ENCODE measurements at regions not wholly inside any gene's neighbourhood (a gene's known extent, or its start where the extent isn't known, plus 50 kb on each side); places are given as distances from the start of the nearest gene placed in this dataset.

GRCh38 chr7:88361357-88361756 is 54.7 kb upstream of the STEAP4 start:
- Mint-ChIP-seq H3K9me3 (no peaks in the 10 kb centered on the region), H3K27ac (no peak overlapping the region), H3K36me3 (no peaks in the 10 kb centered on the region), H3K4me1 (peaks cover 3% of the 10 kb centered on the region), H3K4me3 (no peak overlapping the region), H3K27me3 (no peaks in the 10 kb centered on the region)
- no peak for DNase-seq (ENCODE audit: low spot score in 2 of 2)
- no peak for ATAC-seq (ENCODE audit: low read depth)

GRCh38 chr7:88358881-88359280 is 52.2 kb upstream of the STEAP4 start:
- no peaks in the 10 kb centered on the region for H3K36me3 Mint-ChIP-seq
- DNase-seq (ENCODE audit: low spot score in 2 of 2) (no peak), ATAC-seq (ENCODE audit: low read depth) (no peak)
- no peaks in the 10 kb centered on the region for H3K9me3 Mint-ChIP-seq
- peaks cover 2% of the 10 kb centered on the region for H3K27me3 Mint-ChIP-seq
- H3K4me3 Mint-ChIP-seq: no peak overlapping the region
- no peak overlapping the region for H3K27ac Mint-ChIP-seq
- H3K4me1 Mint-ChIP-seq: peaks cover 3% of the 10 kb centered on the region

- Mint-ChIP-seq H3K9me3 (no peaks in the 10 kb centered on the region), H3K27ac (no peak overlapping the region), H3K4me1 (peaks cover 3% of the 10 kb centered on the region), H3K36me3 (no peaks in the 10 kb centered on the region), H3K27me3 (peaks cover 3% of the 10 kb centered on the region), H3K4me3 (no peak overlapping the region)
- DNase-seq (ENCODE audit: low spot score in 2 of 2) (no peak), ATAC-seq (ENCODE audit: low read depth) (no peak)
These were observed 51.8 kb upstream of the STEAP4 start for GRCh38 chr7:88358526-88358838.

GRCh38 chr7:88357781-88358525 is 51.3 kb upstream of the STEAP4 start:
- peak; percentile 44 for ATAC-seq (ENCODE audit: low read depth)

GRCh38 chr7:88357294-88357693 is 50.6 kb upstream of the STEAP4 start:
- no peak overlapping the region for H3K4me3 Mint-ChIP-seq
- ATAC-seq (ENCODE audit: low read depth) (no peak), DNase-seq (ENCODE audit: low spot score in 2 of 2) (no peak)
- peaks cover 3% of the 10 kb centered on the region for H3K4me1 Mint-ChIP-seq
- peaks cover 3% of the 10 kb centered on the region for H3K27me3 Mint-ChIP-seq
- no peak overlapping the region for H3K27ac Mint-ChIP-seq
- H3K36me3 Mint-ChIP-seq: no peaks in the 10 kb centered on the region
- H3K9me3 Mint-ChIP-seq: no peaks in the 10 kb centered on the region

More at GRCh38 chr7:88357781-88358525, 51.3 kb upstream of the STEAP4 start:
- Mint-ChIP-seq H3K4me1 (peaks cover 3% of the 10 kb centered on the region), H3K36me3 (no peaks in the 10 kb centered on the region), H3K27ac (no peak overlapping the region), H3K9me3 (no peaks in the 10 kb centered on the region), H3K27me3 (peaks cover 3% of the 10 kb centered on the region), H3K4me3 (no peak overlapping the region)
- no peak for DNase-seq (ENCODE audit: low spot score in 2 of 2)

All from memory B cell (primary cell).